GM21576 (cell line): ENCODE measurements at regions not wholly inside any gene's neighbourhood (a gene's known extent, or its start where the extent isn't known, plus 50 kb on each side); places are given as distances from the start of the nearest gene placed in this dataset.
"Not testable (repeated sequence)": the region's sequence is repeated elsewhere in the genome, so short reads cannot be mapped to it uniquely, and the experiment has no call there.

Source experiments
- ATAC-seq: cut with Tn5 transposase; IDR thresholded peaks from one replicate; pipeline ENCODE4 v1.9.1; 2021; ENCODE audit warnings: mild to moderate bottlenecking, moderate library complexity; ENCODE audit not compliant: unreplicated experiment

- not testable (repeated sequence) for ATAC-seq
Measured at GRCh38 chr12:9543341-9543740, 64.4 kb downstream of the KLRB1 start.

- not testable (repeated sequence) for ATAC-seq
Measured at GRCh38 chr12:9542827-9543226, 64.9 kb downstream of the KLRB1 start.

DNA sequence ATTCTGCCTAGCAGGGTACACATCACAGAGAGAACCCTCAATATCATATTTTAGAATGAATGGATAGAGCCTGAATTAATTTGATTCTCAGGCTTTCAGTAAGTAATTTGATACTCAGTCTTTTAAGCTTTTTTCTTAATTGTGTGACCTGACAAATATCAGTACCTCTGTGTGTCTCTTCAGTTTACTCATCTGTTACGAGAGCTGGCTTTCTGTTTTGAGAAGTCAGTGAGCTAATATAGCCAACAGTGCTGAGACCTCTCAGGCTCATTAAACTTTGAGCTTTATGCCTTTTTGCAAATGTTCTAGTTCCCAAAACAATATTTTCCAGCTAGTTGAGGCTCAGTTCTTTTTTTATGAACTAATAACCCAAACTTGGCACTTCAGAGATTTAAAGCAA lies 91.8 kb downstream of the KLRB1 start:
- ATAC-seq: not testable (repeated sequence)

DNA sequence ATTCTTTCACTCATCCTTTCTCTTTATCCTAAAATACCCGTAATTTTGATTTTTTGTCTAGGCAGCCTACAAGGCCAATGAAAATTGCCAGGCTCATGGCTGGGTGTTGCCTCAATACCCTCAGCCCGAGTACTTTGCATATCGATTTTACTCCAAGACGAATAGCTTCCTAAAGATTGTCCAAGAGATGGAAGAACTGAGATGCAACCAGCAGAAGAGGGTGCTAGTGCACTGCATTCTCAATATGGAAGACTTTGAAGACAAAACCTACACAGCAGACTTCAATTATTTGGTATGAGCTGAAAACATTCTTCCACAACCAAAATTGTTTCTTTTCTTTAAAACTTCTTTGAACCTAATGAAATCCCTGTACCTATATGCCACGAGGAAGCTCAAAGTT lies 95.0 kb downstream of the KLRB1 start:
- ATAC-seq: not testable (repeated sequence)

DNA sequence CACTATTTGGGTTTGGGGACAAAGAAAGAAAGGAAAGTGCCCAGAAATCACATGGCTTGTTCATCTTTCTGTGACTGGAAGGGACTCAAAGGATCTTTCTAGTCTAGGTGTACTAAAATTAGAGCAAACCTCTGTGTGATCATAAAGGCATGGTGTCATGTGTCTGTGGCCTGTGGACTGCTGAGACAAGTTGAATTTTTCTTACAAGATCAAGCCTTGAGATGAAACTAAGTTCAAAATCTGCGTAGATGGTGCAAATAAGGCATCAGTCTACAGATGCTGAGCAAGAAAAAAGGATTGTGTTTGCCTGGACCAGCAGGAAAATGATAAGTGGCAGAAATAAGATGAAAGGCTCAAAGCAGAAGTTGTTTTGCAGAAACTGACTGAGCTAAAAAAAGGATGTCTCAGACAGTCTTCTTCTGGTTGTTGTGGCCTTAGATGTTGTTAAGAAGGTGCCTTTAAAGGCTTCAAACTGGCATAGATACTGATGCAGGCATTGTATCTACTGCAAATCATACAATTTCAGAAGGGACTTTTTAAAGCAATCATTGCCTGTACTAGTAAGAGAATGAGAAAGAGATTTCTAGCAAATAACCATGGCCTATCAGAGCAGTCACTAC lies 97.2 kb downstream of the KLRB1 start:
- not testable (repeated sequence) for ATAC-seq

- ATAC-seq: no peak
Measured at GRCh38 chr12:9509464-9510161, 98.1 kb downstream of the KLRB1 start.

- ATAC-seq: no peak
Measured at GRCh38 chr12:9506746-9507145, 101.0 kb downstream of the KLRB1 start.

GRCh38 chr12:9503384-9503783 lies 104.3 kb downstream of the KLRB1 start:
- ATAC-seq: not testable (repeated sequence)

DNA sequence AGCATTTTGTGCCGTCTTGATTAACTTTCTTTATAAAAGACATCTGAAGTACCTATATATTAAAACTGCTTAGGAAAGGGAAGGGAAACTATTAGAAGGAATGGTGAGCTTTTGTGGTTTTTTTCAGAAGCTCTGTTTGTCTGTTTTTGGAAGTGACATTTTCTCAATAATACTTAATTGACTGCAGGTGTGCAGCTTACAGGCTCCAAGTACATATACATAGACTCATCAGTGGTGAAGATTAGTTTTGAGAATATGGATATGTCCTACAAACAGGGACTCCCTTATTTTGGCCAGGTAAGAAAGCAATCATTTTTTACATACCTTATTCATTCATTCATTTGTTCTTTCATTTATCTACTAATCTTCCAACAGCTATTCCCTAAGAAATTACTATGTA lies 104.9 kb downstream of the KLRB1 start:
- not testable (repeated sequence) for ATAC-seq

DNA sequence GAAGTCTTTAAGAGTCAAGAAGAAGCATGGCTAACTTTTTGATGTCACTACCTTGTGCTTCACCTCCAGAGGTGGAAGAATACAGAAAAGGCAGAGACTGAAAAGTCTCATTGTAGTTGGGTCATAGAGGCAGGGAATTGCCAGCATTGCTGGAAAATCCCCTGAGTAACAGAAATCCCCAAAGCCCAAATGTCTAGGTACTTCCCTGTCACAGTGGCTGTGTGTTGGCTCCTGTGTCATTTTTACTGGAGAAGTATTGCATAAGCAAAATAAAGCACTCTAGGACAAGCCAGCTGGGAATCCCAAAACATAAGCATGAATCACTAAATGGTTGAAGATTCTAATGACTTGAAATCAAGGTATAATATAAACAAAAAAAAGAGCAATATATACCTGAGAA lies 114.4 kb downstream of the KLRB1 start:
- ATAC-seq: not testable (repeated sequence)

DNA sequence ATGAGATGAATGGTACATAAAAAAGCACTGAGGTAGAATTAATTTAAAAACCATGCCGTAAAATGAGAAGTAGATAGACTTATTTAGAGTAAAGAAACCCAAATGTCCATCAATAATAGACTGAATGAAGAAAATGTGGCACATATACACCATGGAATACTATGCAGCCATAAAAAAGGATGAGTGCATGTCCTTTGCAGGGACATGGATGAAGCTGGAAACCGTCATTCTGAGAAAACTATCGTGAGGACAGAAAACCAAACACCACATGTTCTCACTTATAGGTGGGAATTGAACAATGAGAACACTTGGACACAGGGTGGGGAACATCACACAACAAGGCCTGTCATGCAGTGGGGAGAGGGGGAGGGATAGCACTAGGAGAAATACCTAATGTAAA lies 126.4 kb downstream of the KLRB1 start:
- not testable (repeated sequence) for ATAC-seq

DNA sequence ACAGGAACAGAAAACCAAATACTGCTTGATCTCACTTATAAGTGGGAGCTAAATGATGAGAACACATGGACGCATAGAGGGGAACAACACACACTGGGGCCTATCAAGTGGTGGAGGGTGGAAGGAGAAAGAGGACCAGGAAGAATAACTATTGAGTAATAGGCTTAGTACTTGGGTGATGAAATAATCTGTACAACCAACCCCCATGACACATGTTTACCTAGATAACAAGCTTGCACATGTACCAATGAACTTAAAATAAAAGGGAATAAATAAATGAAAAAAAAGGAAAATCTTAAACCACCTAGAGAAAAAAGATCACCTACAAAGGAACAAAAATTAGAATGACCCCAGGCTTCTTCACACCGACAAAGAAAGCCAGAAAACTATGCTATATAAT lies 133.5 kb downstream of the KLRB1 start:
- ATAC-seq: not testable (repeated sequence)

DNA sequence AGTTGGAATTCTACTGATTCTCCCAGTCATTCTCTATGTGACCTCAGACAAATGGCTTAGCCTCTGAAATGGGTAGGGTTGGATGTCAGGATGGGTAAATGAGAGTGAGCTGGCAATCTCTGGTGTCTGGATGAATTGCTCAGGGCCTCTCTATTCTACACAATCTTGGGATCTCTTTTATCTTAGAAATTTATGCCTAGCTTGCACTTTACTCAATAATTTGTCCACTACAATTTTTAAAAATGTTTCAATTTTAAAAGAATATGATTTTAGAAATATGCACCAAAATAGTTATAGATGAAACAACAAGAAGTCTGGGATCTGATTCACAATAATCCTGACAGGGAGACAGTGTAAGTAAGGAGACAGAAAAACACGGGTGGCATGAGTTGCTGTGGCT lies 134.1 kb downstream of the KLRB1 start:
- not testable (repeated sequence) for ATAC-seq

GRCh38 chr12:9471501-9471900 lies 136.2 kb downstream of the KLRB1 start:
- not testable (repeated sequence) for ATAC-seq

DNA sequence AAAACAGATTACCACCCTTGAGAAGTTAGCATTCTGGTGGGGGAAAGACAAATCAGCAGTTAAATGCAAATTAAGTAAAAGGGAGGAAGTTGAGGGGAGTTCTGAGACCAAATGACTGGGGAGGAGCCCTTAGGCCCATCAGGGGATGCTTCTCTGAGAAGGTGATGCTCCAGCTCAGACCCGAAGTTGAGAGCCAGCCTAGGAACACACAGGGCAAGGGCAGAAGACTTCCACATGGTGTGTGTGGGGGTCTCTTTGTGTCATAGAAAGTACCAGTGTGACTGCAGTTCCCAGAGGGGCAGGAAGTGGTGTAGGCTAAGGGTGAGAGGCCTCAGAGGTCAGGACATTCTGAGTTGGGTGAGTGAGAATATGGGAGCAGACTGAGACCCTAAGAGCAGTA lies 137.3 kb downstream of the KLRB1 start:
- ATAC-seq: not testable (repeated sequence)

GRCh38 chr12:9469956-9470355 lies 137.8 kb downstream of the KLRB1 start:
- not testable (repeated sequence) for ATAC-seq

DNA sequence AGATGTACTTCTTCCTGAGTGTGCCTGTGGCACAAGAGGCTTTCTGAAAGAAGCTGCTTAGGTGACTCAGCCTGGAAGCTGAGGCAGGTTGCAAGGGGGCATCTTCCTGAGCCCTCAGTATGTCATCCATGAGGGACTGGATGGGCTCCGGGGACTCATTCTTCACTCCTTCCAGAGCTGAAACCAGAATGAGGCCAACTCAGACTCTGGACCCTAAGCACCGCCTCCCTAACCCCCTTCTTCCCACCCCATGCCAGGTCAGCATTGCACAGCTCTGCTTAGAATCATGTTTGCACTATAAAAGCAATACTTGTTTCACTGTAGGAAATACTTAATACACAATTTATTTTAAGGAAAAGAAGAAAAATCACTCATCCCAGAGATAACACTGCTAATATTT lies 138.3 kb downstream of the KLRB1 start:
- ATAC-seq: not testable (repeated sequence)

DNA sequence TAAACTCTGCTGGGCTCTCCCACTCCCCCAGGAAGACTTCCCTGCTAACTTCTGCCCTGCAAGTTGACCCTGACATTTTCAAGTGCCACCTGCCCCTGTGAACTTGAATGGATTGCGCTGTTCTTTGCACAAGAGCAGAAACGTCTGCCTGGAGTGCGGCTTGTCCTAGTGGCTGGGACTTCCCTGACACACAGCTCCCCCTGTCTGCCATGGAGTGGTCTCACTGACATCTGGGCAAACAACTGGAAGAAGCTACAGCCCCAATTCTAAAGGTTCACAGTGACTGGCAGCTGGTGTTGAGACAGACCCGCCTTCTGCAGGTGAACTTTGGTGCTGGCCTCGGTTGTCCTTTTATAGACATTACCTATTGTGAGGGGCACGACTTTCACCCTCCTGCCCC lies 138.7 kb downstream of the KLRB1 start:
- ATAC-seq: not testable (repeated sequence)

- not testable (repeated sequence) for ATAC-seq
Measured at GRCh38 chr12:9468144-9468543, 139.6 kb downstream of the KLRB1 start.

GRCh38 chr12:9464408-9464807 lies 143.3 kb downstream of the KLRB1 start:
- ATAC-seq: no peak

GRCh38 chr12:9455516-9455915 lies 152.2 kb downstream of the KLRB1 start:
- ATAC-seq: not testable (repeated sequence)

- ATAC-seq: not testable (repeated sequence)
Measured at GRCh38 chr12:9454021-9454420, 153.7 kb downstream of the KLRB1 start.
